GM21528 (cell line): ENCODE measurements at regions not wholly inside any gene's neighbourhood (a gene's known extent, or its start where the extent isn't known, plus 50 kb on each side); places are given as distances from the start of the nearest gene placed in this dataset.
"Not testable (repeated sequence)": the region's sequence is repeated elsewhere in the genome, so short reads cannot be mapped to it uniquely, and the experiment has no call there.

Experiments used
- ATAC-seq: cut with Tn5 transposase; IDR thresholded peaks from one replicate; pipeline ENCODE4 v1.9.1; 2021; ENCODE audit warnings: mild to moderate bottlenecking, moderate library complexity; ENCODE audit not compliant: unreplicated experiment, low FRiP score

DNA sequence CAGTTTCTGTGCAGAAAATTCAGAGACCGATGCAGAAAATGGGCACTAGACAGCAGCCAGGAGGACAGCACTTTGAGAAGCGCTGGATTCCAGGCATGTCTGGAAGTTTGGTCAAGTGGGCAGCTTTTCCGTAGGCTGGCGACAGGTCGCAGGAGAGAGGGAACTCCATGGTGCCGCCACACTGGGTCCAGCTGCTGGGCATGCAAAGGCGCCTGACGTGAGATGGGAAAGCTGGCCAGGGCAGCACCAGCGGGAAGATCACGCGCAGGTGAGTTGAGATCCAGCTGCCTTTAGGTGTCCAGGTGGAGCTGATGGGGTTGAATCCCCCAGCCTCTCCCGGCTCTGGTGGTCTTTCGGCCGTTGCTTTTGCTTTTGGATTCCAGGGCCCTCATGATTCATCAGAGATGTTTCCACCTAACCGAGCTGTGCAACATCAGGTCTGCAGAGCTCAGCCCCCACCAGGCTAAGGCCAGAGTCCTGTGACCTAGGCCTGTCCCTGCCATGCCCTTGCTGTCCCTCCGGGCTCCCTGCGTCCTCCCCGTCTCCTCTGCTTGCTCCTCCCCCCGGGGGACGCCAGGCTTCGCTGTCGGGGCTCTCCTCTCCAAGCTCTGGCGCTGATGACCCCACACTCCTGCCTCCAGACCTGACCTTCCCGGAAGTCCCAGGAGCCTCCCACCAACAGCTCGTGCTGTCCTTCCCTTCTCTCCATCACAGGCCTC lies 1001.7 kb downstream of the BRD1 start:
- ATAC-seq = no peak

DNA sequence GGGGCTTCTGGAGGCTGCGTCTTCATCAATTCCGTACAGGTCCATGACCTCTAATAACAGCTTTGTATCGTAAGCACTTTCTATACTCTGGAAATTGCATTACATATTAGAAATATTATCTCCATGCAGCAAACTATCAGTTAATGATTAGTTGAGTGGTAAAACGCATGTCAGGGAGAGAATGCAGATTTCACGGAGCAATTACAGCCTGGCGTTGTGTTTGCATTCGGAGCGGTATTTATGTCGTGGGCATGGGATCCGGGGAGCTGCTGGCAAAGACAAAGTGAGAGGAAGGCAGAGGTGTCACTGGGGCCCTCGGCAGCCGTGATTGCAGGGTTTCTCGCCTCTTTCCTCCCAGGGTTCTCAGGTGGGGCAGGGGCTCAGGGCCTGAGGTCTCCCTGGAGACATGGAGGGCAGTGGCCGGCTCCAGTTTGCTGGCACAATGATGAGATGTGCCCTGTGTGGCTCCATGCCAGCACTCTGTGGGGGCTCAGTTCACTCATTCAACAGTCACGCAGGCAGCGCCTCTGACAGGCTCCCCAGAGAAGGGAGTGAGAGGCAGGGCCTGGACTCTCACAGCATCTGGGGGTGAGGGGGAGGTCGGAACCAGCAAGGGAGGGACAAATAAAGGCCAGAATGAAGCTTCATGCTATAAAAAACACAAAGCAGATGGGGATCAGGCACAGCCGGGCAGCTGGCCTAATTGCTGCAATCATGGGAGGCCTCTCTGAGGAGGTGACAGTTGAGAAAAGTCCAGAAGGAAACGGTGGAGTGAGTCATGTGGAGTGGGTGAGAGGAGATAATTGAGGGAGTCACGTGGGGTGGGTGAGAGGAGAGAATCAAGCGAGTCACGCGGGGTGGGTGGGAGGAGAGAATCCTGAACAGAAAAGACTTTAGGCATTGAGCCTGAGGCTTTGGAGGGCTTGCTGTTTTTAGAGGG lies 1002.7 kb downstream of the BRD1 start:
- no peak for ATAC-seq

DNA sequence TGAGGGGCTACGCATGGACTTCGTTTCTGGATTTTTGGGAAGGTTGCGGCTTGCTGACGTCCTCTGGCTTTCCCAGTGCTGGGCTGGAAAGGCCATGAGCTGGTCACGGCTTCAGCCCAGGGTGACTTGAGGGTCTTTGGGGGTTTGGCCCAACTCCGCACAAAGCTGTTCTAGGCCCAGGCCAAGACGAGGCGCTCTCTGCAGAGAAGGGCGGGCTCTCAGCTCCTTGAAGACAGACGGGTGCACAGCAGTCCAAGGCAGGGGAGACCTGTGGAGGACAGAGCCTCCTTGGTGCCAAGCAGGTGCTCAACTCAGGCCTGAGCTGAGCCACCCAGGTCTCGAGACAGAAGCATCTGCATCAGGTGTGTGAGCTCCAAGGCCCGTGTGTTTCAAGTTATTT lies 1003.7 kb downstream of the BRD1 start:
- ATAC-seq = no peak

DNA sequence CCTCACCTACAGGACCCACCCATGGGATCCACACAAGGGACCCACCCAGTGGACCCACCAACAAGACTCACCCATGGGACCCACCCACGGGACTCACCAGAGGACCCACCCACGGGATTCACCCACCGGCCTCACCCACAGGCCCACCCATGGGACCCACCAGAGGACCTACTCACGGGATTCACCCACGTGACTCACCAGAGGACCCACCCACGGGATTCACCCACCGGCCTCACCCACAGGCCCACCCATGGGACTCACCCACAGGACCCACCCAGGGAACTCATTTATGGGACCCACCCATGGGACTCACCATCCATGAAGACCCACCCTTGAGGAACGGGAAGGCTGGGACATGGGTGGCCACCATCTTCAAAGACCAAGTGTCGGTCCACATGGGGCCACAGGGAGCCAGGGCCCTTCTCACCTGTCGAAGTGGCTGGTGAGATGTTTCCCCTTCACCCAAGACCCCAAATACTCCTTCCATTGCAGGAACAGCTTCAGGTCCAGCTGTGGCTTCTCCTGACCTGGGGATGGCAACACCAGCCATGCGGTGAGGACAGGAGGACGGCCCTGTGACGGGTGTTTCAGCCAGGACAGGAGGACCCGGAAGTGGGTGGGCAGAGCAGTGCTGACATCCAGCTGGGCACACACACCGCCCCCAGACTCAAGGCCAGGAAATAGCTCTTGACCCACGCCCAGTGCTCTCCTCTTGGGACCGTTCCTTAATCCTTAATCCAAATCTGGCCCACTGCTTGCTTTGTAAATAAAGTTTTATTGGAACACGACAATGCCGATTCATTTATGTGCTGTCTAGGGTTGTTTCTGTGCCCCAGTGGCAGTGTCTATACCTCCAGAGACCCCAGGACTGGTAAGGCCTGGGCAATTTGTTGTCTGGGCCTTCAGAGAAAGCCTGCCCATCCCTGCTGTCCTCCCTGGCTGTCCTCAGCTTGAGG lies 1005.1 kb downstream of the BRD1 start:
- no peak for ATAC-seq

DNA sequence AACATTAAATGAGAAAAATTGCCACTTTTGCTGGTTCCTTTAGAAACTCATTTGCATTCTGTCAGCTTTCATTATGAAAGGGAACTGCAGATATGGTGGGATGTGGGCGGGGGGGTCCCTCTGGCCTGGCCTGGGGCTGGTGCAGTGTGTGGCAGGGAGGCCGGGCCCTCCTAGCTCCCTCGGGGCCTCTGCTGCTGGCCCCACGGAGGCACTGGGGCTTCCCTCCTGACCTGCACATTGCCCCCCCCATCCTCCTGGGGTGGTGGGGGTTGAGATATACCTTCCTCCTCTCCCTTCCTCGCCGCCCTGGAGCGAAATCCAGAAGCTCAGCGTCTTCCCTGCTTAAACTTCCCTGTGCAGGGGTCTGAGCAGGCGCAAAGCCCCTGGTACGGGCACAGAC lies 1005.9 kb downstream of the BRD1 start:
- no peak for ATAC-seq

DNA sequence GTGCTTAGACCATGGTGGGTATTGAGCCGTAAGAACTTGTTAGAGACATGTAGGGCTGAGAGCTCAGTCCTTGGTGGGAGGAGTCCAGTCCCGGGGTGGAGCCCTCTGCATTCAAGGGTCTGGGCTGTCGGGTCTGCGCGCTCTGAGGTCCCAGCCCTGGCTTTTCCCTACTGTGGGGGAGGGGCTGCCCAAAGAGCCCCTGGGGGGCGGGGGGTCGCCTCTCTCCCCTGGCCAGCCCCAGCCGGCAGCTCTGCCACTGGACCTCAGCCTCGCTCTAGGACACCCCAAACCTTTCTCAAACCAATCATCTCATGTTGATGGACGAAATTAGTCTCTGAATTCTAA lies 1006.4 kb downstream of the BRD1 start:
- no peak for ATAC-seq

DNA sequence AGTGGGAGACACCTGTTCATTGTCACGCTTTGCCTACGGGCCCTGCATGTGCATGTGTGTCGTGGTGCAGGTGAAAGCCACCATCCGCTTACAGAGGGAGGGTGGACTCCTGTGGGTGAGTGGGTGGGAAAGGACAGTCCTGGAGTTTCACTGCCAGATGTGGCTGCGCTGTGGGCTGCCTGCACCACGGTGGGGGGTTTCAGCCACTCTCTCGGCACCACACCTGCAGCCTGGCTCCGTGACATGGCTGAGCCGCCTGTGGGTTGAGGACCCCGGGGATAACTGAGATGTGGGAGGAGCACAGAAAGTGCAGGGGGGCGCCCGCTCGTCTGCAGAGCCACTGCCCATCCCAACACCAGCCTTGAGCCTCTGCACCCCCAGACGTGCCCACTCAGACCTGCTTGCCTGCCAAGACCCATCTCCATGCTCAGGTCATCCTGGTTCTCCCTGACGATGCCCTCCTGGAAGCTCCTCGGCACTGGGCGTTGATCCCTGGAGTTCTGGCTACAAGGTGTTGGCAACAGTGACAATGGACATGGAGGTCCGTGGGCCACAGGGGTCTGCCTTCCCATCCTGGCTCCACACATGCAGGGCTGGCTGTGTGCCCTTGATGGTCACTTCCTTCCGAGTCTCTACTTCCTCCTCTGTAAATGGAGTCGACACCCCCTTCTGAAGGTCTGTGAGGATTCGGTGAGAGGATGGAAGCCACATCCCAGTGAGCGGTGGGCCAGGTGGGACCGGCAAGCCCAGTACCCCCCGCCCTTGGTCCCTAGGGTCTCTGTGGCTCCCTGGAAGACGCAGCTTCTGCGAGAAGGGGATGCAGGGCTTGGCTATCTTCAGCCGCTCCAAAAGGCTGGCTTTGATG lies 1007.0 kb downstream of the BRD1 start:
- ATAC-seq = no peak

DNA sequence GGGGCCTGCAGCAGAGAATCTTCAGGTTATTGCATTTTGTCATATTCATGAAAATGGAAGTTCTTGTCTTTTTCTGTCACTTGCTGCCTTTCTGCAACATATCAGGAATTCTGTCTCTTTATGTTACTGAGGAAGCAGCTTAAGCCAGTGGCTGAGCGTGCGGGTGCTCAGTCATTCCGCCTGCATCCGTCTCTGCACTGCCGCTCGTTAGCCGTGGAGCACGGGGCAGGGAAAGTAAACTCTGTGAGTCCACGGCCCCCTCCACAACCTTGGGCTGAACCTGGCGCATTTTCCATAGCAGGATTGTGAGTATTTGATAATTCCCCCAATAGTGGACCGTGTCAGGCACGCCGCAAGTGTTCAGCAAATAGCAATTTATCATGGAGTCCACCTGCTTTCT lies 1007.7 kb downstream of the BRD1 start:
- no peak for ATAC-seq

DNA sequence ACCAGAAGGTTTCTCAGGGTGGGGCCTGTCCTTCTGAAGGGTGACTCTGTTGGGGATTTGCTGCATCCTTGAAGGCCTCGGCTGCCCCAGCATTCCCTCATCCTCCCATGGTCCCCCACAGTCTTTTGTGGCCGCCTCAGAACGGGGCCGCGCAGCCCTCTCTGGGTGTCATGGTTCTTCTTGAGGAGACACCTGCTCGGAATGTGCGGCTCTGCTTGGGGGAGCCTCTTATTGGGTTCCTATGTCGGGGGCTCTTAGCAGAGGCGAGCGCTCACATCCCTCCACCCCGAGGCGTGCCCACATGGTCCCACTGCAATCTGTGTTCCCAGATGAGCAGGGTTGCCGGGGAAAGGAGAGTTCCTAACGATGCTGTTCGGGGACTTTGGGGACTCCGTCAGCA lies 1008.4 kb downstream of the BRD1 start:
- ATAC-seq = no peak

DNA sequence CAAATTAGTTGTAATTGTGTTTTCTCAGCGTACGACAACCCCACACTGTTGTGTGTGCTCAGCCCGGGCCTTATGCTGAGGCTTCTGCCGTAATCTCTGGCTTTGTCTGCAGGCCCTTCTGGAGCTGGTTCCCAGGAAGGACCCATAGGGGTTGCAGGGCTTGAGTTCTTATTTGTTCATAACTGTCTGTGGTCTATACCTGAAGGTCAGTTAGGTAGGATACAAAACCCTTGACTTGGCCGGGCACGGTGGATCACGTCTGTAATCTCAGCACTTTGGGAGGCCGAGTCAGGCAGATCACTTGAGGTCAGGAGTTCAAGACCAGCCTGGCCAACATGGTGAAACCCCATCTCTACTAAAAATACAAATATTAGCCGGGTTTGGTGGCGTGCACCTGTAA lies 1010.2 kb downstream of the BRD1 start:
- ATAC-seq = not testable (repeated sequence)

DNA sequence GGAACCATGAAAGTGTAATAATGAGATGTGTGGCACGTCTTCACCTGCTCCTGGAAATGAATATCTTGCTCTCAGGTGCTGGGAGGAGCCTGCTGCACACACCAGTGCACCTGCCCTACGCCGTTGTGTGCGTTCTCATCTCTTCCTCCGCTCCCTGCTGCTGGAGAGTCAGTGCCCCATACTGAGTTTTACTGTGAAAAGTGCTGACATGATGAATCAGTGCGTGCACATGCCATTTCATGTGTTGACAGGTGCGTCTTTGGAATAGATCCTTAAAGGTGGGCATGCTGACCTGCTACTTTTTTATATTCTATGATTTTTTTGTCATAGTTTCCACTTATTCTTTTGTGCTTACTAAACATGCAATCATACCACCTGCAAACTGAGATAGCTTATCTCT lies 1015.8 kb downstream of the BRD1 start:
- ATAC-seq = no peak

DNA sequence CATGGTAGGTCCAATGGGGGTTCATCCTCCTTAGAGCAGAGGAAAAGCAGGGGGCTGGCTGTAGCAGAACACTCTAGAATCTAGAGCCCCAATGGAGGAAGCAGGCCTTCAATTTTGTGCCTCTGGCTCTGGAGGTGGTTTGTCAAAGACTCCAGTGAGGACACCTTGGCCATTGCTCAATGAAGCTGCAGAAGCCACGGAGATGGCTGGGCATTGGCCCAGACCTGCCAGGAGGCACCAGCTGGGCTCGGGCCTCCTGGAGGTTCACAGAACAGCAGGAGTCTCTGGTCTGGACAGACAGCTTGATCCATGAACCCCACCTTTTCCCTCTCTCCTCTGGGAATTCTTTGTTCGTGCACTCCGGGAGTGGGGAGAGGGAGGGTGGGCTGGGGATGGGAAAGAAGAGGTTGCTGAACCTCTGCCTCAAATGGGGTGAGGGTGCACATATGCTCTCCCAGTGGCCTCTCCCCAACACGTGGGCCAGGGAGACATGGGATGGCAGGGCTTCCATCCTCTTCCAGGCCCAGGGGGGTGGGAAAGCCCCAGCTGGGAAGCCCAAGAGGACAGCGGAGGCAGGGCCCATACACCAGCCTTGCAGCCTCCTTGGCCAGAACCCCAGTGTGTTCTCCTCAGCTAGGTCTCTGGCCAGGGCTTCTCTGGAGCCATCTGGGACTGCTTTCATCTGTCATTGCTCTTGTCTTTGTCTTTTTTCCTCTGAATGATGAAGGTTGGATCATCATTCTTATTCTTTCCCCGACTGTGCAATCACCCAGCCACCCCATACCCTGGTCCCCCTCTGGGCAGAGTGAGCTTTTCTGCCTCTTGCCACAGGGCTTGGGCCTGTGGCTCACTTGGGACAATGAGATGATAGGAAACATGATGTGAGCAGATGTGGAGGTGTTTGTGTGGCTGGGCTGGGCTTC lies 1019.4 kb downstream of the BRD1 start:
- ATAC-seq = no peak

DNA sequence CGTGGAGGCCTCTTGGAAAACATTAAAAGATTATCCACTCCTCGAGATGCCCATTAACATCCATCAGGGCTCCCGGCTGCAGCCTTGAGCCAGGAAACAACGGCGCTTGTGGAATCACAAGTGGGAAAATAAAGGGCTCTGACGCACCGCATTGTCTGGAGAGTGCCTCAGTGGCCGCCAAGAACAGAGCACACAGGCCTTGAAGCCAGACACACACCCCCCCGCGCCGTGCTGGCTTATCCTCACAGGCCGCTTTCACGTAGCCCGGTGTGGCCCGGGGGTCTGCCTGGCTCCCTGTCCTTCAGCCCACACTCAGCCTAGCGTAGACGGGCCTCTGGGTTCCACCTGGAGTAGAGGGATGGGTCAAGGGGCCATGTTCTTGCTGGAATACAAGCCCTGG lies 1020.5 kb downstream of the BRD1 start:
- ATAC-seq = no peak

DNA sequence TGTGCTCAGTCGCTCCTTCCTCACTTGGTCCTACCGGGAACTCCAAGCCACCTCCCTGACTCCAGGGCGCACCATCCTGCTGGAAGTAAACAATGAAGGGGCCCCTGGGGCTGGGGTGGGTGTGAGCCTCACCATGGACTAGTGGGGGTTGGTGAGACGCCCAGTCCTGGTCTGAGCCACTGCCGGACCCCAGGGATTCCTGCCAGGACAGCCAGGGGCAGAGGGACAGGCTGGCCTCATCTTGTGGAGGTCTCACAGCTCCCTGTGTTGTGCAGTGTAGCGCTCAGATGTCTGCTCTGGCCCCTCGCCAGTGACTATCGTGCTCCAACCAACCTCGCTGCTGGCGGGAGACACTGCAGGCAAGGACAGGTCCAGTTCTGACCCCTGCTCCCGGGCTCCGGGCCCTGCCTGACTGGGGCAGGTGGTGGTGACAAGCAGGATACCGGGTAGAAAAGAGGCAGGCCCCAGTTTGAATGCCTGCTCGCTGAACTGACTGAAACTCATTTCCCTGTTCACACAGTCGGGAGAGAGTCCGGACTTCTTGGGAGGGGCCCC lies 1021.4 kb downstream of the BRD1 start:
- no peak for ATAC-seq

DNA sequence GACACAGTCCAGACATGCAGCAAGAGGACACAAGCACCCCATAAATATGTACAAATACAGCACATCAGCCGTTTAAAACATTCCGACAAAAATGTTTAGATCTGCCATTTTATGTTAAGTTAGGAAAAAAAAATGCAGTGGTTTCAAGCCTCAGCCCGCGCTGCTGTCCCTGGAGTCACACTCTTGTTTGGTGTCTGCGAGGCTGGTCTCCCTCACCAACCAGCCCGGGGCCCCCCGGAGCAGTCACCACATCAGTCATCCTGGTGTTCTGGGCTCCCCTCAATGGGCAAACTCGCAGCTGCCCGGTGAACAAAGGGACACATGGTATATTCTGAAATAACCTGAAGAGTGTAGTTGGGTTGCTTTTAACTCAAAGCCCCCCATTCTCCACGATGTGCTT lies 1022.2 kb downstream of the BRD1 start:
- no peak for ATAC-seq

DNA sequence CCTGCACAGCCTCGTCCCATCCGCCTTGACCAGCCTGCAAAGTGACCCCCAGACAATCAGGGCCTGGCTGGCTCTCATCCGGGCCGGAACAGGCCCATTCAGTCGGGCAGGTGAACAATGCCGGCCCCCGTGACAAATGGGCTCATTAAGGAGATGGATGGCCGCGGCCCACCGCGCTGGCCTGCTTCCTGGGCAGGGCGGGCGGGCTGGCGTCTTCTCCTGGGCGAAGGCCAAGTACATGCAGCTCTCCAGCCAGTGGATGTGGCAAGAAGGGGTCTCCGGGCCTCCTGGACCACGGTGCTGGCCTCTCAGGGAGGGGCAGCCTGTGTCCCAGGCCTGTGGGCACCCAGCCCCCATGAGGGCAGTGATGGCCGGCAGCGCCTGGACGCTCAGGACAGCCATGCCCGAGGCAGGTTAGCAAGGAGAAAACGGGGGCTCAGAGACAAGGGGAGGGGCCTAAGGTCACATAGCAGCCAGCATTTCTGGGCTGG lies 1022.8 kb downstream of the BRD1 start:
- no peak for ATAC-seq

DNA sequence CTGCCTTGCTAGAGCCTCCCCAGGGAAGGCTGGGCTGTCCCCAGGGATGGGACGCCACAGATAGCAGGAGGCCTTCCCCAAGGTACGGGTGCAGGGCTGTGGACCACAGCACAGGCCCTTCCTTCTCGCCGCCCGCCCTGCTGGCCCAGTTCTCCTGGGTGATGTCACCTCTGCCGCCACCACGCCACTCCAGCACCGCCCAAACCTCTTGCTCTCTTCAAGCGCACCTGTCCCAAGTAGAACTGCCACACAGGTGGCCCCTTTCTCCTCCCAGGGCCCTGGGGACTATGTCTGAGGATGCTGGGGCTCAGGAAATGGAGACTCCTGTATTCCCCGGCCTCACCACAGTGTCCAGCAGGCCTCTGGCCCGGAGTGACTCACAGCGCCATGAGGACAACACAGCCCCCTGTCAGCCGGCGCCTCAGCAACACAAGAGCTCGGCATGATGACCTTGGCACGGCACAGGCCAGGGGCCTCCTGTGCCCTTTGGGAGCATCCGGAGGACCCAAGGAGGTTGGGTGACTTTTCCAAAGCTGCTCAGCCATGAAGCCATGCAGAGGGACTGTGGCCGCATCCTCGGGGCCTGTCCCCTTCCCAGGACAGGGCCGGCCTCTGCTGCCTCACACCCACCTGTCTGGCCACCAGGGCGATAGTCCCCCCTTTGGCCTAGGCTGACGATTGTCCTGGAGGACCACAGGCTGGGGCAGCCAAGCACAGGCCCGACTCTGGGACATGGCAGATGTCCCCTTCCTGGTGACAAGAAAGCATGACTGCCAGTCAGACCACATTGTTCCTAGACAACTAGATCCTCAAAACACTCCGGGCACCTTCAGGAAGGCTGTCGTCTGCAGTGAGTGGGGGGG lies 1023.5 kb downstream of the BRD1 start:
- ATAC-seq = no peak
